PC-9 (cell line): ENCODE measurements at regions not wholly inside any gene's neighbourhood (a gene's known extent, or its start where the extent isn't known, plus 50 kb on each side); places are given as distances from the start of the nearest gene placed in this dataset.

ENCODE experiments used
- BruUV-seq: library from RNA; stranded (reverse); fragments of 400-500 nt; replicated peaks from 2 replicates; lab custom pipeline; 2021; lab: Mats Ljungman, UMichigan
- CTCF ChIA-PET: fragments of 300-600 bp; sonication (Branson Sonifier 250); formaldehyde crosslinking; loops from one replicate; lab custom pipeline; 2022; ENCODE audit warnings: antibody characterized with exemption; lab: Charles Lee
- POLR2A ChIA-PET: fragments of 300-600 bp; sonication (Branson Sonifier 250); formaldehyde crosslinking; loops from one replicate; lab custom pipeline; 2022; ENCODE audit warnings: antibody characterized with exemption; ENCODE audit not compliant: unreplicated experiment; lab: Charles Lee
- DNase-seq, 2 experiments: peaks; one replicate each; pipeline versions ENCODE4 v3.0.0 to v3.0.0-alpha.2; 2015 to 2022; ENCODE audit warnings: mixed read lengths in 1 of 2
- H2AFZ ChIP-seq: fragments of 200-600 bp; sonication (generic); 2 replicates; pipeline ENCODE4 v1.8.1; 2017; ENCODE audit warnings: antibody characterized with exemption
- H3F3A ChIP-seq: fragments of 200-600 bp; sonication (generic); 2 replicates; pipeline ENCODE4 v1.8.1; 2017; ENCODE audit warnings: antibody characterized with exemption, mild to moderate bottlenecking, low read depth; ENCODE audit not compliant: insufficient read depth
- H3K27ac ChIP-seq: fragments of 200-600 bp; sonication (generic); 2 replicates; pipeline ENCODE4 v1.6.1; 2016; ENCODE audit warnings: mixed run types
- H3K27me3 ChIP-seq: fragments of 200-600 bp; sonication (generic); 2 replicates; pipeline ENCODE4 v1.6.1; 2016; ENCODE audit warnings: low read depth, mixed run types; ENCODE audit not compliant: insufficient read depth
- H3K36me3 ChIP-seq: fragments of 200-600 bp; sonication (generic); 2 replicates; pipeline ENCODE4 v1.6.1; 2016; ENCODE audit warnings: low read depth, mixed run types
- H3K4me1 ChIP-seq: fragments of 200-600 bp; sonication (generic); replicated peaks from 2 replicates; pipeline ENCODE4 v1.6.1; 2016; ENCODE audit warnings: mixed run types; ENCODE audit not compliant: insufficient read depth
- H3K4me2 ChIP-seq: fragments of 200-600 bp; sonication (generic); 2 replicates; pipeline ENCODE4 v1.6.1; 2017; ENCODE audit warnings: mixed run types
- H3K4me3 ChIP-seq: fragments of 200-600 bp; sonication (generic); 2 replicates; pipeline ENCODE4 v1.6.1; 2016; ENCODE audit warnings: mixed run types
- H3K79me2 ChIP-seq: fragments of 200-600 bp; sonication (generic); 2 replicates; pipeline ENCODE4 v1.6.1; 2017; ENCODE audit warnings: low read depth, mixed run types
- H3K9me2 ChIP-seq: fragments of 200-600 bp; sonication (generic); 2 replicates; pipeline ENCODE4 v1.8.1; 2017; ENCODE audit warnings: mild to moderate bottlenecking; ENCODE audit not compliant: insufficient read depth
- H3K9me3 ChIP-seq: fragments of 200-600 bp; sonication (generic); 2 replicates; pipeline ENCODE4 v1.8.1; 2016; ENCODE audit warnings: low read depth; ENCODE audit not compliant: insufficient read depth
- H4K20me1 ChIP-seq: fragments of 200-600 bp; sonication (generic); 2 replicates; pipeline ENCODE4 v1.8.1; 2017; ENCODE audit not compliant: insufficient read depth
- CTCF ChIP-seq: fragments of 200-600 bp; sonication (generic); conservative IDR thresholded peaks from 2 replicates; pipeline ENCODE4 v1.6.1; 2017; ENCODE audit warnings: mixed run types, antibody characterized with exemption, mild to moderate bottlenecking, moderate library complexity
- EZH2 ChIP-seq: fragments of 200-600 bp; sonication (generic); IDR thresholded peaks from 2 replicates; pipeline ENCODE4 v1.8.0; 2017; ENCODE audit warnings: antibody characterized with exemption, low read depth
- intact Hi-C: fragments of 100-400 bp; cut with micrococcal nuclease; formaldehyde crosslinking; loops from one replicate; pipeline ENCODE4 v1.10.0; 2022; ENCODE audit not compliant: unreplicated experiment

GRCh38 chr4:20386001-20386740 is 134.5 kb downstream of the SLIT2 start:
- intact Hi-C loops: no loop called here
- no peak overlapping the region for H3K4me3 ChIP-seq
- H4K20me1 ChIP-seq: no peaks in the 10 kb centered on the region
- no peaks in the 10 kb centered on the region for H3K4me1 ChIP-seq
- no peaks in the 10 kb centered on the region for H3F3A ChIP-seq
- no peak overlapping the region for H2AFZ ChIP-seq
- H3K79me2 ChIP-seq: no peaks in the 10 kb centered on the region
- ChIA-PET CTCF (no interaction called here), POLR2A (no interaction called here)
- H3K27ac ChIP-seq: no peak overlapping the region
- TF ChIP-seq EZH2 (no peak), CTCF (no peak)
- H3K36me3 ChIP-seq: no peaks in the 10 kb centered on the region
- H3K9me2 ChIP-seq: no peaks in the 10 kb centered on the region
- no peak overlapping the region for H3K4me2 ChIP-seq
- no peaks in the 10 kb centered on the region for H3K27me3 ChIP-seq
- no peak for DNase-seq
- no peaks in the 10 kb centered on the region for H3K9me3 ChIP-seq
- no TSS peak for BruUV-seq

GRCh38 chr4:20386906-20387305 is 135.2 kb downstream of the SLIT2 start:
- CTCF ChIA-PET: no interaction called here
- H3K27me3 ChIP-seq: no peaks in the 10 kb centered on the region
- H3F3A ChIP-seq: no peaks in the 10 kb centered on the region
- no peaks in the 10 kb centered on the region for H3K79me2 ChIP-seq
- H2AFZ ChIP-seq: no peak overlapping the region
- BruUV-seq: no TSS peak
- no peak overlapping the region for H3K27ac ChIP-seq
- POLR2A ChIA-PET: no interaction called here
- no peak overlapping the region for H3K4me3 ChIP-seq
- H3K4me1 ChIP-seq: no peaks in the 10 kb centered on the region
- no peaks in the 10 kb centered on the region for H3K9me3 ChIP-seq
- no peak overlapping the region for H3K4me2 ChIP-seq
- no peaks in the 10 kb centered on the region for H3K9me2 ChIP-seq
- TF ChIP-seq CTCF: no peak
- TF ChIP-seq EZH2: no peak
- H4K20me1 ChIP-seq: no peaks in the 10 kb centered on the region
- intact Hi-C loops: no loop called here
- no peaks in the 10 kb centered on the region for H3K36me3 ChIP-seq
- DNase-seq: no peak

GRCh38 chr4:20391198-20391597 is 139.5 kb downstream of the SLIT2 start:
- DNase-seq: no peak
- H3K27ac ChIP-seq: no peak overlapping the region
- no peaks in the 10 kb centered on the region for H3K9me2 ChIP-seq
- H3K79me2 ChIP-seq: no peaks in the 10 kb centered on the region
- TF ChIP-seq CTCF (no peak), EZH2 (no peak)
- no peak overlapping the region for H3K4me3 ChIP-seq
- ChIA-PET POLR2A (no interaction called here), CTCF (no interaction called here)
- H3K4me1 ChIP-seq: no peaks in the 10 kb centered on the region
- H3K4me2 ChIP-seq: no peak overlapping the region
- H4K20me1 ChIP-seq: no peaks in the 10 kb centered on the region
- no peaks in the 10 kb centered on the region for H3K36me3 ChIP-seq
- intact Hi-C loops: no loop called here
- no peaks in the 10 kb centered on the region for H3K9me3 ChIP-seq
- BruUV-seq: no TSS peak
- no peak overlapping the region for H2AFZ ChIP-seq
- no peaks in the 10 kb centered on the region for H3K27me3 ChIP-seq
- H3F3A ChIP-seq: no peaks in the 10 kb centered on the region
